ENCODE measurements at regions not wholly inside any gene's neighbourhood (a gene's known extent, or its start where the extent isn't known, plus 50 kb on each side); places are given as distances from the start of the nearest gene placed in this dataset.
"Not testable (repeated sequence)": the region's sequence is repeated elsewhere in the genome, so short reads cannot be mapped to it uniquely, and the experiment has no call there.

- not testable (repeated sequence) for DNase-seq
Measured at GRCh38 chr7:3162798-3163197, 119.1 kb upstream of the CARD11 start.

- DNase-seq = no peak
Measured at GRCh38 chr7:3164380-3164792, 120.7 kb upstream of the CARD11 start.

- DNase-seq = no peak
Measured at GRCh38 chr7:3165681-3166580, 122.3 kb upstream of the CARD11 start.

GRCh38 chr7:3167551-3167950, 123.9 kb upstream of the CARD11 start:
- DNase-seq = no peak

GRCh38 chr7:3168370-3168769, 124.7 kb upstream of the CARD11 start:
- DNase-seq = no peak

- no peak for DNase-seq
Measured at GRCh38 chr7:3168869-3169268, 125.2 kb upstream of the CARD11 start.

GRCh38 chr7:3172768-3173280, 128.2 kb upstream of the SDK1 start:
- no peak for DNase-seq

GRCh38 chr7:3174515-3175284, 126.4 kb upstream of the SDK1 start:
- no peak for DNase-seq

GRCh38 chr7:3175285-3175902, 125.7 kb upstream of the SDK1 start:
- no peak for DNase-seq

GRCh38 chr7:3176112-3177000, 124.7 kb upstream of the SDK1 start:
- no peak for DNase-seq

- no peak for DNase-seq
Measured at GRCh38 chr7:3177271-3177670, 123.8 kb upstream of the SDK1 start.

GRCh38 chr7:3179456-3179855, 121.6 kb upstream of the SDK1 start:
- DNase-seq = no peak

GRCh38 chr7:3180604-3181003, 120.4 kb upstream of the SDK1 start:
- no peak for DNase-seq

- DNase-seq = not testable (repeated sequence)
Measured at GRCh38 chr7:3182055-3182454, 119.0 kb upstream of the SDK1 start.

GRCh38 chr7:3187444-3188040, 113.5 kb upstream of the SDK1 start:
- DNase-seq = no peak

GRCh38 chr7:3188946-3189345, 112.1 kb upstream of the SDK1 start:
- DNase-seq = no peak

- DNase-seq = no peak
Measured at GRCh38 chr7:3191548-3191947, 109.5 kb upstream of the SDK1 start.

- no peak for DNase-seq
Measured at GRCh38 chr7:3192669-3193068, 108.4 kb upstream of the SDK1 start.

- no peak for DNase-seq
Measured at GRCh38 chr7:3193379-3194120, 107.5 kb upstream of the SDK1 start.

GRCh38 chr7:3194501-3195141, 106.4 kb upstream of the SDK1 start:
- no peak for DNase-seq

- DNase-seq = no peak
Measured at GRCh38 chr7:3195160-3195559, 105.9 kb upstream of the SDK1 start.

All from activated naive CD4-positive, alpha-beta T cell treated with Interleukin-2 at 50 U/mL for 16 hours (primary cell).